ENCODE measurements at regions not wholly inside any gene's neighbourhood (a gene's known extent, or its start where the extent isn't known, plus 50 kb on each side); places are given as distances from the start of the nearest gene placed in this dataset.
"Not testable (repeated sequence)": the region's sequence is repeated elsewhere in the genome, so short reads cannot be mapped to it uniquely, and the experiment has no call there.

GRCh38 chr5:28929366-28929765 lies 1891.0 kb upstream of the CDH9 start:
- not testable (repeated sequence) for DNase-seq (ENCODE audit: low spot score)

- DNase-seq (ENCODE audit: low spot score) = not testable (repeated sequence)
Measured at GRCh38 chr5:28928327-28928790, 1890.0 kb upstream of the CDH9 start.

GRCh38 chr5:28927559-28928326 lies 1889.4 kb upstream of the CDH9 start:
- DNase-seq (ENCODE audit: low spot score) = no peak

- no peak for DNase-seq (ENCODE audit: low spot score)
Measured at GRCh38 chr5:28926422-28926821, 1888.0 kb upstream of the CDH9 start.

- no peak for DNase-seq (ENCODE audit: low spot score)
Measured at GRCh38 chr5:28917631-28918030, 1879.2 kb upstream of the CDH9 start.

- DNase-seq (ENCODE audit: low spot score) = no peak
Measured at GRCh38 chr5:28914297-28914696, 1875.9 kb upstream of the CDH9 start.

- no peak for DNase-seq (ENCODE audit: low spot score)
Measured at GRCh38 chr5:28903643-28904042, 1865.3 kb upstream of the CDH9 start.

- peak; percentile 21 for DNase-seq (ENCODE audit: low spot score)
Measured at GRCh38 chr5:28896949-28897348, 1858.6 kb upstream of the CDH9 start.

GRCh38 chr5:28880936-28881335 lies 1842.5 kb upstream of the CDH9 start:
- DNase-seq (ENCODE audit: low spot score) = no peak

GRCh38 chr5:28877050-28877449 lies 1838.7 kb upstream of the CDH9 start:
- DNase-seq (ENCODE audit: low spot score) = no peak

GRCh38 chr5:28864006-28864405 lies 1825.6 kb upstream of the CDH9 start:
- no peak for DNase-seq (ENCODE audit: low spot score)

- DNase-seq (ENCODE audit: low spot score) = no peak
Measured at GRCh38 chr5:28862860-28863196, 1824.4 kb upstream of the CDH9 start.

GRCh38 chr5:28862137-28862859 lies 1823.9 kb upstream of the CDH9 start:
- DNase-seq (ENCODE audit: low spot score) = no peak

- DNase-seq (ENCODE audit: low spot score) = no peak
Measured at GRCh38 chr5:28855626-28856025, 1817.2 kb upstream of the CDH9 start.

GRCh38 chr5:28850320-28850921 lies 1812.0 kb upstream of the CDH9 start:
- no peak for DNase-seq (ENCODE audit: low spot score)

- no peak for DNase-seq (ENCODE audit: low spot score)
Measured at GRCh38 chr5:28831042-28831441, 1792.7 kb upstream of the CDH9 start.

GRCh38 chr5:28823231-28823630 lies 1784.8 kb upstream of the CDH9 start:
- DNase-seq (ENCODE audit: low spot score) = no peak

GRCh38 chr5:28822071-28822470 lies 1783.7 kb upstream of the CDH9 start:
- no peak for DNase-seq (ENCODE audit: low spot score)

- peak; percentile 13 for DNase-seq (ENCODE audit: low spot score)
Measured at GRCh38 chr5:28810751-28811136, 1772.4 kb upstream of the CDH9 start.

- no peak for DNase-seq (ENCODE audit: low spot score)
Measured at GRCh38 chr5:28809811-28810750, 1771.7 kb upstream of the CDH9 start.

GRCh38 chr5:28808967-28809810 lies 1770.8 kb upstream of the CDH9 start:
- no peak for DNase-seq (ENCODE audit: low spot score)

Data from A172 (cell line).